A673 (cell line): ENCODE measurements at regions not wholly inside any gene's neighbourhood (a gene's known extent, or its start where the extent isn't known, plus 50 kb on each side); places are given as distances from the start of the nearest gene placed in this dataset.
"Not testable (repeated sequence)": the region's sequence is repeated elsewhere in the genome, so short reads cannot be mapped to it uniquely, and the experiment has no call there.

Source experiments
- BruUV-seq: library from RNA; stranded (reverse); fragments of 400-500 nt; replicated peaks from 2 replicates; lab custom pipeline; 2021; lab: Mats Ljungman, UMichigan
- CTCF ChIA-PET: fragments of 300-600 bp; sonication (Branson Sonifier 250); formaldehyde crosslinking; loops from one replicate; lab custom pipeline; 2022; ENCODE audit warnings: antibody characterized with exemption; lab: Charles Lee
- POLR2A ChIA-PET: fragments of 300-600 bp; sonication (Branson Sonifier 250); formaldehyde crosslinking; loops from one replicate; lab custom pipeline; 2022; ENCODE audit warnings: antibody characterized with exemption; ENCODE audit not compliant: low non-redundant PET; lab: Charles Lee
- DNase-seq: peaks from one replicate; pipeline ENCODE4 v3.0.0-alpha.2; 2015; ENCODE audit warnings: low spot score
- H3K27ac ChIP-seq: fragments of 200-600 bp; sonication (generic); 2 replicates; pipeline ENCODE4 v1.5.1; 2016; ENCODE audit warnings: mixed run types, low read depth, mild to moderate bottlenecking, mixed read lengths, antibody characterized with exemption, low read length; ENCODE audit not compliant: poor library complexity, severe bottlenecking
- H3K27me3 ChIP-seq: fragments of 200-600 bp; sonication (generic); replicated peaks from 2 replicates; pipeline ENCODE4 v1.6.1; 2017; ENCODE audit warnings: mixed run types, low read depth, mild to moderate bottlenecking, mixed read lengths, antibody characterized with exemption, low read length; ENCODE audit not compliant: insufficient read depth, poor library complexity
- H3K36me3 ChIP-seq: fragments of 200-600 bp; sonication (generic); 2 replicates; pipeline ENCODE4 v1.6.1; 2016; ENCODE audit warnings: mixed run types, mild to moderate bottlenecking, mixed read lengths, antibody characterized with exemption, low read length; ENCODE audit not compliant: insufficient read depth, poor library complexity, severe bottlenecking
- H3K4me1 ChIP-seq: fragments of 200-600 bp; sonication (generic); 2 replicates; pipeline ENCODE4 v1.6.1; 2017; ENCODE audit warnings: mixed run types, mild to moderate bottlenecking, mixed read lengths, antibody characterized with exemption, low read length; ENCODE audit not compliant: insufficient read depth, poor library complexity, severe bottlenecking
- H3K4me3 ChIP-seq: fragments of 200-600 bp; sonication (generic); 2 replicates; pipeline ENCODE4 v1.5.1; 2016; ENCODE audit warnings: low read depth, mixed run types, mild to moderate bottlenecking, mixed read lengths, low read length; ENCODE audit not compliant: poor library complexity, severe bottlenecking
- H3K9me3 ChIP-seq: fragments of 200-600 bp; sonication (generic); 2 replicates; pipeline ENCODE4 v1.6.1; 2016; ENCODE audit warnings: mixed run types, low read depth, mild to moderate bottlenecking, mixed read lengths, antibody characterized with exemption, low read length; ENCODE audit not compliant: poor library complexity, severe bottlenecking
- EZH2 ChIP-seq: fragments of 200-600 bp; sonication (generic); IDR thresholded peaks from 2 replicates; pipeline ENCODE4 v1.6.1; 2017; ENCODE audit warnings: borderline replicate concordance, low read depth, mild to moderate bottlenecking, mixed read lengths, antibody characterized with exemption, low read length; ENCODE audit not compliant: poor library complexity, severe bottlenecking
- intact Hi-C: fragments of 100-400 bp; cut with micrococcal nuclease; formaldehyde crosslinking; loops from one replicate; pipeline ENCODE4 v1.10.0; 2022; ENCODE audit not compliant: unreplicated experiment
- TF ChIP-seq, protein P1 (sequence below): fragments of 300-800, 200-600 bp; sonication (generic); conservative IDR thresholded peaks from 2 replicates; pipeline ENCODE4 v1.5.1; 2017; ENCODE audit warnings: low read depth, mild to moderate bottlenecking, antibody characterized with exemption, low read length, moderate library complexity, mixed read lengths

DNA sequence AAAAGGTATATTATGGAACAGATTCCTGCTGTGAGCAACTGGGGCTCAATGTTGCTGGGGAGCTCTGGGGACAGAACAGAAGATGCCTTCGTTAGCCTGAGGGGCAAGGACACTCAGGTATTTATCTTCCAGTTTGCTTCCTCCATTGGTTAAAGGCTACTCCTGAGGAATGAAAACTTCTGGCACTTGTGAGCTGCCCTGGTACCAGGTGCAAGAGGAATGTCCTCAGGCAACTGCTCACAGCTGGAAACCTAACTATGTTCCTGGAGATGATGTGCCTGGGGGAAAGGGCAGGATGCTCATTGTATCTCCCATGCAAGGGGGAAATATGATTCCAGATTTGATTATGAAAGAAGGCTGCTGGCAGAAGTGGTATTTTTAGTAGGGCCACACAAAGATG, 54.0 kb upstream of the BBX start:
- ChIA-PET POLR2A (no interaction called here), CTCF (no interaction called here)
- TF ChIP-seq, protein P1, sequence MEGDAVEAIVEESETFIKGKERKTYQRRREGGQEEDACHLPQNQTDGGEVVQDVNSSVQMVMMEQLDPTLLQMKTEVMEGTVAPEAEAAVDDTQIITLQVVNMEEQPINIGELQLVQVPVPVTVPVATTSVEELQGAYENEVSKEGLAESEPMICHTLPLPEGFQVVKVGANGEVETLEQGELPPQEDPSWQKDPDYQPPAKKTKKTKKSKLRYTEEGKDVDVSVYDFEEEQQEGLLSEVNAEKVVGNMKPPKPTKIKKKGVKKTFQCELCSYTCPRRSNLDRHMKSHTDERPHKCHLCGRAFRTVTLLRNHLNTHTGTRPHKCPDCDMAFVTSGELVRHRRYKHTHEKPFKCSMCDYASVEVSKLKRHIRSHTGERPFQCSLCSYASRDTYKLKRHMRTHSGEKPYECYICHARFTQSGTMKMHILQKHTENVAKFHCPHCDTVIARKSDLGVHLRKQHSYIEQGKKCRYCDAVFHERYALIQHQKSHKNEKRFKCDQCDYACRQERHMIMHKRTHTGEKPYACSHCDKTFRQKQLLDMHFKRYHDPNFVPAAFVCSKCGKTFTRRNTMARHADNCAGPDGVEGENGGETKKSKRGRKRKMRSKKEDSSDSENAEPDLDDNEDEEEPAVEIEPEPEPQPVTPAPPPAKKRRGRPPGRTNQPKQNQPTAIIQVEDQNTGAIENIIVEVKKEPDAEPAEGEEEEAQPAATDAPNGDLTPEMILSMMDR, result no peak
- no peak for TF ChIP-seq EZH2
- Histone ChIP-seq H3K27ac (no peak overlapping the region), H3K9me3 (no peaks in the 10 kb centered on the region), H3K27me3 (no peaks in the 10 kb centered on the region), H3K4me1 (no peaks in the 10 kb centered on the region), H3K4me3 (no peak overlapping the region), H3K36me3 (no peaks in the 10 kb centered on the region)
- no TSS peak for BruUV-seq
- no peak for DNase-seq
- intact Hi-C loops, result no loop called here

DNA sequence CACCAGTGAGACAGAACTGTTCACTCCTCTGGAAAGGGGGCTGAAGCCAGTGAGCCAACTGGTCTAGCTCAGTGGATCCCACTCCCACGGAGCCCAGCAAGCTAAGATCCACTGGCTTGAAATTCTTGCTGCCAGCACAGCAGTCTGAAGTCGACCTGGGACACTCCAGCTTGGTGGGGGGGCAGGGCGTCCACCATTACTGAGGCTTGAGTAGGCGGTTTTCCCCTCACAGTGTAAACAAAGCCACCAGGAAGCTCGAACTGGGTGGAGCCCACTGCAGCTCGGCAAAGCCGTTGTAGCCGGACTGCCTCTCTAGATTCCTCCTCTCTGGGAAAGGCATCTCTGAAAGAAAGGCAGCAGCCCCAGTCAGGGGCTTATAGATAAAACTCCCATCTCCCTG, 52.3 kb upstream of the BBX start:
- DNase-seq, CTCF ChIA-PET, BruUV-seq, H3K27ac ChIP-seq, POLR2A ChIA-PET, H3K27me3 ChIP-seq, H3K9me3 ChIP-seq, H3K4me1 ChIP-seq, intact Hi-C loops, H3K36me3 ChIP-seq, H3K4me3 ChIP-seq: not testable (repeated sequence)
